ENCODE measurements at regions not wholly inside any gene's neighbourhood (a gene's known extent, or its start where the extent isn't known, plus 50 kb on each side); places are given as distances from the start of the nearest gene placed in this dataset.

DNA sequence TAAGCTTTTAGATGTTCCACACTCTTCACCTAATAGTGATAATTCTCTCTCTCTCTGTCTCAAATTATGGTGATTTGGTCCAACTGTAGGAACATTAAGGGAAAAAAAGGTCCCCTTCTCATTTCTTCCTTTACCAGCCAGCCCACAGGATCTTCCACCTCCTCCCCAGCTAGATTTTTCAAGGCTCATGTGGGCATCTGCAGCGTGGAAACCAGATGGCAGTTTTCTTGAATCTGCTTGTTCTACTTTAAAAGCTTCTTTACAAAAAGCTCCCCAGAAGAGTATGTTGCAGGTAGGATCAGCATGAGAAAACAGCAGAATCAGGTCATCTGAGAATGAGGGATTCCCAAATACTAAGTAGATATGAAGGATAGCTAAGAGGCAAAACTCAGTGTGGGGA lies 208.6 kb upstream of the PFN2 start:
- H4K20me1 ChIP-seq (ENCODE audit: control insufficient read depth, insufficient read depth, insufficient read length), result no peaks in the 10 kb centered on the region
- no peak overlapping the region for H3K27ac ChIP-seq (ENCODE audit: insufficient read length, low read depth, low read length)
- H3K9me3 ChIP-seq (ENCODE audit: control insufficient read depth, low read depth, low read length), result no peaks in the 10 kb centered on the region
- no peak overlapping the region for H3K14ac ChIP-seq (ENCODE audit: insufficient read depth, low read length)
- H2AFZ ChIP-seq (ENCODE audit: low read length), result no peak overlapping the region
- Mint-ChIP-seq H3K36me3 (ENCODE audit: insufficient read depth in 1 of 3, low read depth in 3 of 3) (no peaks in the 10 kb centered on the region), H3K27ac (no peak overlapping the region), H3K4me1 (peaks cover 5 to 7% of the 10 kb centered on the region in 2 experiments; a peak in 2 of 4 replicates), H3K4me3 (no peak overlapping the region), H3K27me3 (ENCODE audit: low read depth) (peaks cover 5% of the 10 kb centered on the region), H3K9me3 (no peaks in the 10 kb centered on the region)
- no peak overlapping the region for H3K4me2 ChIP-seq (ENCODE audit: insufficient read depth, insufficient read length, low read length)
- H2BK12ac ChIP-seq (ENCODE audit: insufficient read length, low read depth, low read length), result no peak overlapping the region
- no peak overlapping the region for H3K9ac ChIP-seq (ENCODE audit: extremely low read depth, insufficient read length, low read length)
- no peak overlapping the region for H3T11ph ChIP-seq (ENCODE audit: low read length)
- no peak overlapping the region for H4K8ac ChIP-seq (replicated peaks; ENCODE audit: insufficient read length, low read depth, low read length)
- H3K4me1 ChIP-seq (ENCODE audit: insufficient read depth, low read length), result peaks cover 2% of the 10 kb centered on the region
- DNase-seq, result no peak
- peaks cover 2% of the 10 kb centered on the region for H3K23me2 ChIP-seq (ENCODE audit: insufficient read length, low read depth, low read length, poor library complexity, severe bottlenecking)
- no peak overlapping the region for H2BK15ac ChIP-seq (ENCODE audit: low read depth, low read length)
- TF ChIP-seq, protein P1, sequence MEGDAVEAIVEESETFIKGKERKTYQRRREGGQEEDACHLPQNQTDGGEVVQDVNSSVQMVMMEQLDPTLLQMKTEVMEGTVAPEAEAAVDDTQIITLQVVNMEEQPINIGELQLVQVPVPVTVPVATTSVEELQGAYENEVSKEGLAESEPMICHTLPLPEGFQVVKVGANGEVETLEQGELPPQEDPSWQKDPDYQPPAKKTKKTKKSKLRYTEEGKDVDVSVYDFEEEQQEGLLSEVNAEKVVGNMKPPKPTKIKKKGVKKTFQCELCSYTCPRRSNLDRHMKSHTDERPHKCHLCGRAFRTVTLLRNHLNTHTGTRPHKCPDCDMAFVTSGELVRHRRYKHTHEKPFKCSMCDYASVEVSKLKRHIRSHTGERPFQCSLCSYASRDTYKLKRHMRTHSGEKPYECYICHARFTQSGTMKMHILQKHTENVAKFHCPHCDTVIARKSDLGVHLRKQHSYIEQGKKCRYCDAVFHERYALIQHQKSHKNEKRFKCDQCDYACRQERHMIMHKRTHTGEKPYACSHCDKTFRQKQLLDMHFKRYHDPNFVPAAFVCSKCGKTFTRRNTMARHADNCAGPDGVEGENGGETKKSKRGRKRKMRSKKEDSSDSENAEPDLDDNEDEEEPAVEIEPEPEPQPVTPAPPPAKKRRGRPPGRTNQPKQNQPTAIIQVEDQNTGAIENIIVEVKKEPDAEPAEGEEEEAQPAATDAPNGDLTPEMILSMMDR (conservative IDR thresholded peaks at IDR 0.05), result no peak
- no peak overlapping the region for H3K18ac ChIP-seq (ENCODE audit: insufficient read length, low read depth, low read length)
- no peak overlapping the region for H2BK120ac ChIP-seq (ENCODE audit: low read depth, low read length, poor library complexity, severe bottlenecking)
- no peak overlapping the region for H2BK20ac ChIP-seq (ENCODE audit: low read depth, low read length, poor library complexity, severe bottlenecking)
- H3K23ac ChIP-seq (ENCODE audit: insufficient read length, low read depth, low read length), result no peak overlapping the region
- no peak overlapping the region for H3K4ac ChIP-seq (ENCODE audit: low read depth, low read length)
- H4K91ac ChIP-seq (ENCODE audit: insufficient read length, low read depth, low read length), result no peak overlapping the region
- no peak overlapping the region for H2AK5ac ChIP-seq (ENCODE audit: insufficient read length, low read length)
- no peak overlapping the region for H3K56ac ChIP-seq (ENCODE audit: insufficient read length, low read depth, low read length)
- no peak overlapping the region for H4K5ac ChIP-seq (ENCODE audit: insufficient read length, low read depth, low read length)
- no peaks in the 10 kb centered on the region for H3K79me1 ChIP-seq (ENCODE audit: insufficient read depth, low read depth, low read length, poor library complexity, severe bottlenecking)
- H3K27me3 ChIP-seq (ENCODE audit: insufficient read depth, low read length), result no peaks in the 10 kb centered on the region
- no CpG with 5 or more reads among the region's 1 CpG for WGBS (ENCODE audit: extremely low coverage, insufficient read length, low lambda C conversion rate)
- H3K79me2 ChIP-seq (ENCODE audit: insufficient read depth, low read length), result no peaks in the 10 kb centered on the region
- H2BK5ac ChIP-seq (ENCODE audit: insufficient read length, low read length), result no peak overlapping the region
